ENCODE measurements at regions not wholly inside any gene's neighbourhood (a gene's known extent, or its start where the extent isn't known, plus 50 kb on each side); places are given as distances from the start of the nearest gene placed in this dataset.

- TF ChIP-seq ARID4B (CRISPR knock-in tag; IDR thresholded peaks at IDR 0.05), result no peak
- TF ChIP-seq CHD7 (IDR thresholded peaks at IDR 0.05; ENCODE audit: low read depth, low read length), result no peak
- TF ChIP-seq HDAC3 (IDR thresholded peaks at IDR 0.05; ENCODE audit: borderline replicate concordance, partially characterized antibody), result no peak
These were observed 144.7 kb downstream of the PMAIP1 start (continued) for GRCh38 chr18:60044290-60045006.

All from K562 (cell line).